ENCODE measurements at regions not wholly inside any gene's neighbourhood (a gene's known extent, or its start where the extent isn't known, plus 50 kb on each side); places are given as distances from the start of the nearest gene placed in this dataset.

- no peaks in the 10 kb centered on the region for H3K9me3 Mint-ChIP-seq (ENCODE audit: low read depth)
- H3K27me3 Mint-ChIP-seq (ENCODE audit: low read depth), result no peaks in the 10 kb centered on the region
- no peak for DNase-seq (ENCODE audit: low spot score)
- no peak for TF ChIP-seq CTCF (IDR thresholded peaks at IDR 0.05)
- H3K27ac Mint-ChIP-seq (ENCODE audit: unreplicated experiment), result no peak overlapping the region
- no peaks in the 10 kb centered on the region for H3K4me1 Mint-ChIP-seq (ENCODE audit: low read depth)
- H3K4me3 Mint-ChIP-seq (ENCODE audit: unreplicated experiment), result no peak overlapping the region
- no peaks in the 10 kb centered on the region for H3K36me3 Mint-ChIP-seq (ENCODE audit: low read depth)
Observed at GRCh38 chr5:97919719-97920118, 736.7 kb upstream of the RIOK2 start.

- TF ChIP-seq CTCF (IDR thresholded peaks at IDR 0.05), result no peak
- Mint-ChIP-seq H3K4me1 (ENCODE audit: low read depth) (no peaks in the 10 kb centered on the region), H3K27me3 (ENCODE audit: low read depth) (no peaks in the 10 kb centered on the region), H3K9me3 (ENCODE audit: low read depth) (no peaks in the 10 kb centered on the region), H3K4me3 (ENCODE audit: unreplicated experiment) (no peak overlapping the region), H3K27ac (ENCODE audit: unreplicated experiment) (no peak overlapping the region), H3K36me3 (ENCODE audit: low read depth) (no peaks in the 10 kb centered on the region)
- DNase-seq (ENCODE audit: low spot score), result no peak
Observed at GRCh38 chr5:97922776-97923175, 739.7 kb upstream of the RIOK2 start.

GRCh38 chr5:97923496-97923895 is 740.4 kb upstream of the RIOK2 start:
- H3K36me3 Mint-ChIP-seq (ENCODE audit: low read depth), result no peaks in the 10 kb centered on the region
- H3K4me3 Mint-ChIP-seq (ENCODE audit: unreplicated experiment), result no peak overlapping the region
- no peaks in the 10 kb centered on the region for H3K9me3 Mint-ChIP-seq (ENCODE audit: low read depth)
- H3K27me3 Mint-ChIP-seq (ENCODE audit: low read depth), result no peaks in the 10 kb centered on the region
- no peaks in the 10 kb centered on the region for H3K4me1 Mint-ChIP-seq (ENCODE audit: low read depth)
- no peak overlapping the region for H3K27ac Mint-ChIP-seq (ENCODE audit: unreplicated experiment)
- TF ChIP-seq CTCF (IDR thresholded peaks at IDR 0.05), result no peak
- no peak for DNase-seq (ENCODE audit: low spot score)

GRCh38 chr5:97923997-97924396 is 741.0 kb upstream of the RIOK2 start:
- H3K27ac Mint-ChIP-seq (ENCODE audit: unreplicated experiment), result no peak overlapping the region
- no peaks in the 10 kb centered on the region for H3K36me3 Mint-ChIP-seq (ENCODE audit: low read depth)
- TF ChIP-seq CTCF (IDR thresholded peaks at IDR 0.05), result no peak
- H3K4me3 Mint-ChIP-seq (ENCODE audit: unreplicated experiment), result no peak overlapping the region
- no peaks in the 10 kb centered on the region for H3K27me3 Mint-ChIP-seq (ENCODE audit: low read depth)
- no peaks in the 10 kb centered on the region for H3K4me1 Mint-ChIP-seq (ENCODE audit: low read depth)
- DNase-seq (ENCODE audit: low spot score), result no peak
- H3K9me3 Mint-ChIP-seq (ENCODE audit: low read depth), result no peaks in the 10 kb centered on the region

GRCh38 chr5:97929383-97929782 is 746.3 kb upstream of the RIOK2 start:
- no peaks in the 10 kb centered on the region for H3K9me3 Mint-ChIP-seq (ENCODE audit: low read depth)
- H3K4me3 Mint-ChIP-seq (ENCODE audit: unreplicated experiment), result no peak overlapping the region
- no peak for TF ChIP-seq CTCF (IDR thresholded peaks at IDR 0.05)
- no peaks in the 10 kb centered on the region for H3K36me3 Mint-ChIP-seq (ENCODE audit: low read depth)
- H3K27ac Mint-ChIP-seq (ENCODE audit: unreplicated experiment), result no peak overlapping the region
- no peak for DNase-seq (ENCODE audit: low spot score)
- no peaks in the 10 kb centered on the region for H3K4me1 Mint-ChIP-seq (ENCODE audit: low read depth)
- H3K27me3 Mint-ChIP-seq (ENCODE audit: low read depth), result no peaks in the 10 kb centered on the region

Data from chondrocyte (in vitro differentiated cells).